Esophagus (tissue), 2 donors: ENCODE measurements at regions not wholly inside any gene's neighbourhood (a gene's known extent, or its start where the extent isn't known, plus 50 kb on each side); places are given as distances from the start of the nearest gene placed in this dataset.

ENCODE experiments used
- H3K27ac ChIP-seq, 2 donors: one replicate each; pipeline ENCODE4 v1.5.1; 2013; ENCODE audit warnings: low read depth in 2 of 2, mild to moderate bottlenecking in 2 of 2, inconsistent platforms in 1 of 2, low read length in 1 of 2, moderate library complexity in 1 of 2
- H3K27me3 ChIP-seq, 2 donors: one replicate each; pipeline ENCODE4 v1.6.1; 2013; ENCODE audit warnings: low read length in 2 of 2, control low read depth in 1 of 2, mild to moderate bottlenecking in 1 of 2; ENCODE audit not compliant: insufficient read depth in 2 of 2, control insufficient read depth in 1 of 2
- H3K36me3 ChIP-seq, 2 donors: one replicate each; pipeline ENCODE4 v1.6.1; 2013; ENCODE audit warnings: low read length in 1 of 2; ENCODE audit not compliant: control insufficient read depth in 2 of 2, insufficient read depth in 2 of 2
- H3K4me1 ChIP-seq, 2 donors: one replicate each; pipeline ENCODE4 v1.6.1; 2013; ENCODE audit warnings: low read length in 1 of 2; ENCODE audit not compliant: control insufficient read depth in 2 of 2, insufficient read depth in 2 of 2
- H3K4me3 ChIP-seq, 2 donors: one replicate each; pipeline ENCODE4 v1.5.1; 2013; ENCODE audit warnings: low read length in 2 of 2, mild to moderate bottlenecking in 2 of 2, low read depth in 1 of 2, moderate library complexity in 1 of 2
- H3K9me3 ChIP-seq, 2 donors: one replicate each; pipeline ENCODE4 v1.6.1; 2013; ENCODE audit warnings: mild to moderate bottlenecking in 2 of 2, low read depth in 1 of 2, low read length in 1 of 2, moderate library complexity in 1 of 2; ENCODE audit not compliant: control insufficient read depth in 2 of 2, insufficient read depth in 1 of 2
- WGBS, 2 donors: extraction: QIAGEN DNeasy Blood & Tissue Kit; methylation state at CpG; one replicate each; pipeline ENCODE4 v1.1.7; 2013; 5-methylcytosine and 5-hydroxymethylcytosine counted together
- donor health status: healthy with polysubstance abuse.
- donor health status: Bipolar disorder and iron deficiency.

DNA sequence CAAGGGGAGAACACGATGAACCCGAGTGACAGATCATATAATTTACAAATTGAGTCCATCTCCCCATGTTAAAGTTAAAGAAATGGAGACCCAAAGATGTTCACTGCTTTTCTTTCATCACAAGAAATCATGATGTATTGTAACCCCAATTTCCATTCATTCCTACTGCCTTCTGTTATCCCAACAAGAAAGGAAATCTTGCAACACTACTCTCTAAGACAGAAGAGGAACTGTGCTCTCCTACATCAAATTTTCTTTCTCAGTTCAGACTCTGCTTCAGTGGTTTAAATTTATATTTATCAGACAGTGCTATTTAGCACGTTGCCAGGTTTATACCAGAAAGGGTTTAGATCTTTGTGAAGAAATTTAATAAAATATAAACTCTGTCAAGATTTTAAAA is 83.8 kb upstream of the RASA1 start:
- Histone ChIP-seq H3K4me3 (no peak overlapping the region), H3K27me3 (no peaks in the 10 kb centered on the region), H3K27ac (no peak overlapping the region), H3K9me3 (no peaks in the 10 kb centered on the region), H3K4me1 (no peaks in the 10 kb centered on the region), H3K36me3 (no peaks in the 10 kb centered on the region)
- whole genome bisulfite sequencing, 2 donors, result 73 to 82% methylated on average over 3 of the region's 3 CpGs

DNA sequence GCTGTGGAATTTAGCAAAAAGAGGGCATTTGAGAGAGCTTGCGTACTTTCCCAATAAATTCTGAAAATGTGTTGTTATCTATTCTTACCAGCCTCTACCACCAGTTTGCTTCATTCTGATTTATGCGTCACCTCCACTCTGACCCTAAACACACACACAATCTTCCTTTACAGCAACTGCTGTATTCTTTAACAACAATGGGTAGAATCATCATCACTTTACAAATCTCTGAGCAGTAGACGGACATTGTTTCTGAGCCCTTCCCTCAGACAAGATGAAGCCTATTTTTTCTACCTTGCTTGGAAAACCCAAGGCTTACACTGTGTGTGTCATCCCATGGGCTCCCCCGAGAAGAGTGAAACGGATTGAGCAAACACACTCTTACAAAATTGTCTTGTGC is 83.1 kb upstream of the RASA1 start:
- no peaks in the 10 kb centered on the region for H3K9me3 ChIP-seq
- 87 to 90% methylated on average over 5 of the region's 5 CpGs for WGBS, 2 donors
- no peaks in the 10 kb centered on the region for H3K36me3 ChIP-seq
- H3K4me3 ChIP-seq, result no peak overlapping the region
- no peaks in the 10 kb centered on the region for H3K27me3 ChIP-seq
- H3K4me1 ChIP-seq, result no peaks in the 10 kb centered on the region
- H3K27ac ChIP-seq, result no peak overlapping the region

DNA sequence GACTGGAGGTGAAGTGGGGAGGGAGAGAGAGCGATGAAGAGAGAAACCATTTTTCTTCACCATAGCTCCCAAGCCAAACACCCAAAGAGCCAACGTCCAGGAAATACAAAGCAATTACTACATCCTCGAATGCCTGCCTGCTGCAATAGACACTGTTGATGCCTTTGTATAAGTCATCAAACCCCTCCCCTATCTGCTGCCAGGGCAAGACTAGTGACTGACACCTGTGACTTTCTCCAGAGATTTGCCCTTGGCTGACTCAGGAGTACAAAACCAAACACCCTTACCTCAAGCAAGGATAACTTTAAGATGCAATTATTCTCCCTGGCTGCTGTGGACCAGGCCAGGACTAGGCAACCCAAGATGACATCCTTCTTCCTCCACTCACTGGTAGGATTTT is 81.8 kb upstream of the RASA1 start:
- no peaks in the 10 kb centered on the region for H3K27me3 ChIP-seq
- H3K36me3 ChIP-seq, result no peaks in the 10 kb centered on the region
- H3K4me1 ChIP-seq, result no peaks in the 10 kb centered on the region
- WGBS, 2 donors, result 50 to 65% methylated on average over 3 of the region's 3 CpGs
- no peak overlapping the region for H3K4me3 ChIP-seq
- no peaks in the 10 kb centered on the region for H3K9me3 ChIP-seq
- no peak overlapping the region for H3K27ac ChIP-seq

DNA sequence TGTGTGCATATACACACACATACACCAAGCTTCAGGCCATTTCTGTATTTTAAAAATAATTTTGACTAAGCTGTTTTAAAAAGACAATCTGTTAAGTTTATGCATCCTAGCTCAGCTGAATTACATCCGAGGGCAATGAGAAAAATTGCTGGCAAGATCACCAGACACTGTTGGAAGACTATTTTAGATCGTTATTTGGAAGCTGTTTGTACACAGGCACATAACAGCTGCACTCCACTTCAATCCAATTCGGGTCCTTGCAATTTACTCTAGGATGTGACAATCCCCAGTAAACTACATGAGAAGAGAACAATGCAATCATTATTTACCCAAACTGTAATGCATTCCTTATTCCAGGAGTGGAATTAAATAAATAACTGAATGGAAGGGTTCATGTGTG is 79.3 kb upstream of the RASA1 start:
- WGBS, 2 donors, result 47 to 53% methylated on average over 3 of the region's 3 CpGs
- no peaks in the 10 kb centered on the region for H3K4me1 ChIP-seq
- no peaks in the 10 kb centered on the region for H3K9me3 ChIP-seq
- no peaks in the 10 kb centered on the region for H3K27me3 ChIP-seq
- H3K4me3 ChIP-seq, result no peak overlapping the region
- H3K27ac ChIP-seq, result no peak overlapping the region
- no peaks in the 10 kb centered on the region for H3K36me3 ChIP-seq

GRCh38 chr5:87190041-87190440 is 77.6 kb upstream of the RASA1 start:
- Histone ChIP-seq H3K9me3 (no peaks in the 10 kb centered on the region), H3K4me3 (no peak overlapping the region), H3K36me3 (no peaks in the 10 kb centered on the region)

GRCh38 chr5:87190687-87191086 is 77.0 kb upstream of the RASA1 start:
- Histone ChIP-seq H3K4me1 (no peaks in the 10 kb centered on the region), H3K36me3 (no peaks in the 10 kb centered on the region), H3K27me3 (no peaks in the 10 kb centered on the region), H3K27ac (no peak overlapping the region), H3K4me3 (no peak overlapping the region), H3K9me3 (no peaks in the 10 kb centered on the region)

More at GRCh38 chr5:87190041-87190440, 77.6 kb upstream of the RASA1 start:
- Histone ChIP-seq H3K4me1 (no peaks in the 10 kb centered on the region), H3K27me3 (no peaks in the 10 kb centered on the region), H3K27ac (no peak overlapping the region)

DNA sequence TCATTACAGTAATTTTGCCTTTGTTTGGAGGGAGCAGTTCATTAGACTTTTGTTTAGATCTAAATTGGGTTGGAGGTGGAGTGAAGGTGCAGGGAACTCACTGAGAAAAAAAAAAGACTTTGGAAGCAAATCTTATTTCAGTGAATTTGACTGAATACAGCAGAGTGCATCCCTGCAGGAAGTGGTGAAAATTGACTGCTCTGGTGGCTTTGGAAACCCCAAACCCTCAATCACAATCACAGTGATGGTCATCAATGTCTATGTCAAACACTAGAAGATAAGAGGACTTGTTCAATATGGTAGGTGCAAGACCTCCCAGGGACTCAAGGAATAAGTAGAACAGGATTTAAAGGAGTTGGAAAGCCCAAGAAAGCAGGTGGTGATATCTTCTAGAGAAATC is 76.0 kb upstream of the RASA1 start:
- Histone ChIP-seq H3K4me1 (no peaks in the 10 kb centered on the region), H3K4me3 (no peak overlapping the region), H3K27me3 (no peaks in the 10 kb centered on the region), H3K27ac (no peak overlapping the region), H3K9me3 (no peaks in the 10 kb centered on the region), H3K36me3 (no peaks in the 10 kb centered on the region)

GRCh38 chr5:87195104-87195591 is 72.5 kb upstream of the RASA1 start:
- no peaks in the 10 kb centered on the region for H3K36me3 ChIP-seq
- 35 to 46% methylated on average over 4 of the region's 4 CpGs for WGBS, 2 donors
- peaks cover 0 to 2% of the 10 kb centered on the region in 2 donors for H3K9me3 ChIP-seq
- no peak overlapping the region for H3K4me3 ChIP-seq
- H3K27me3 ChIP-seq, result no peaks in the 10 kb centered on the region
- no peak overlapping the region for H3K27ac ChIP-seq
- no peaks in the 10 kb centered on the region for H3K4me1 ChIP-seq

- no peak overlapping the region for H3K27ac ChIP-seq
- no peaks in the 10 kb centered on the region for H3K4me1 ChIP-seq
- H3K4me3 ChIP-seq, result no peak overlapping the region
- WGBS, 2 donors, result 66 to 77% methylated on average over 3 of the region's 3 CpGs
- H3K36me3 ChIP-seq, result no peaks in the 10 kb centered on the region
- H3K27me3 ChIP-seq, result no peaks in the 10 kb centered on the region
- peaks cover 0 to 2% of the 10 kb centered on the region in 2 donors for H3K9me3 ChIP-seq
These were observed 72.1 kb upstream of the RASA1 start for GRCh38 chr5:87195616-87196015.

DNA sequence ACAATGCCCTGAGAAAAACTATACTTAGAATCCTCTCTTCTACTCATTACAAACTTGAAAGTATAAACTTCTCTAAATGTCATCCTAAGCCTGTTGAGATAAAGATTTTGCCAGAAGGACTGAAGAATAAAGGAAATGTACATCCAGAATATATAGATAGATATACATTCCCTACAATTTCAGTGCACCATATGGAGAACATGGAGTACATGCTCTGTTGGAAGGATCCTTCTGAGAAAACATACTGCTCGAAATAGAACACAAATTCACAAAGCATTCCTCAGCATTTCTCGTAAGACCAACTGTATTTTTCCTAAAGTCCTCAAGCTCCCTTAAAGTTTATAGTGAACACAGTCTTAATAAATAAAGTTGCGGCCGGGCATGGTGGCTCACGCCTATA is 69.7 kb upstream of the RASA1 start:
- Histone ChIP-seq H3K27me3 (no peaks in the 10 kb centered on the region), H3K4me3 (no peak overlapping the region), H3K4me1 (no peaks in the 10 kb centered on the region), H3K36me3 (no peaks in the 10 kb centered on the region), H3K9me3 (peaks cover 0 to 2% of the 10 kb centered on the region in 2 donors), H3K27ac (no peak overlapping the region)
- WGBS, 2 donors, result 95 to 97% methylated on average over 5 of the region's 5 CpGs
